SH-SY5Y (cell line): ENCODE measurements at regions not wholly inside any gene's neighbourhood (a gene's known extent, or its start where the extent isn't known, plus 50 kb on each side); places are given as distances from the start of the nearest gene placed in this dataset.

Experiments
- GATA2 ChIP-seq: IDR thresholded peaks from 2 replicates; pipeline ENCODE4 v1.6.1; 2011; ENCODE audit warnings: mild to moderate bottlenecking, low read depth, low read length
- GATA3 ChIP-seq: IDR thresholded peaks from 2 replicates; pipeline ENCODE4 v1.6.1; 2011; ENCODE audit warnings: low read depth, mild to moderate bottlenecking, low read length, moderate library complexity

- TF ChIP-seq GATA2: no peak
- no peak for TF ChIP-seq GATA3
Measured at GRCh38 chr14:96633096-96633495, 130.9 kb downstream of the PAPOLA start.
